ENCODE measurements at regions not wholly inside any gene's neighbourhood (a gene's known extent, or its start where the extent isn't known, plus 50 kb on each side); places are given as distances from the start of the nearest gene placed in this dataset.

DNA sequence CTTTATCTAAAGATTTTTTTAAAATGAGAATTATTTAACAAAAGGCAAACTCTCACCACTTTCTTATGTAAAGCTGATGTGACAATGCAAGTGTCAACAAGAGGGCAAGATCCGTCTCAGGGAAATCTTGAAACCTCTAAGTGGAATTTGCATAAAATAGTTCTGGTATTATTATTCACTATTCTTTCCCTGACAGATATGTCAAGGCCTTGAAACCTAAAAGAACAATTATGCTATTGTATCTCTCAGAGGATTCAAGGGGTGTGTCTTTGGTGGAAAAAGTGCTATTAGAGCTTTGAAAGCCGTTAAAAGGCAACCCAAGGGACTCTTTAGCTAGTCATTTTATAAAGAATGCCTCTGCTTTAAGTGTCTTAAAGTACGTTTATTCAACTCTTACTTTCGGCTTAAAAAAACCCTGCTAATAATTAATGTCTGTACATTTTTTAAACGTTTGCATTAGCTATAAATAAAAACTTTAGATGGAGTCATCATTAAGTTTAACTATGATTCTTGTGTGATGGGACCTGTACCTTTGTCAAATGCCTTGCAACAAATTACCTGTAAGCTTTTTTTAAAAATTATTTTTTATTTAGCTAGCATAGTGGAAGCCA lies 585.5 kb downstream of the VRK1 start:
- H3K4me3 Mint-ChIP-seq: no peak overlapping the region
- no peak for ATAC-seq
- POLR2A ChIA-PET: no interaction called here
- DNase-seq (ENCODE audit: low spot score): no peak
- H3K4me1 Mint-ChIP-seq: peaks cover 71% of the 10 kb centered on the region
- no peaks in the 10 kb centered on the region for H3K9me3 Mint-ChIP-seq
- H3K27me3 Mint-ChIP-seq (ENCODE audit: low read depth): peaks cover 34% of the 10 kb centered on the region
- H3K36me3 Mint-ChIP-seq: no peaks in the 10 kb centered on the region
- CTCF ChIA-PET: interaction anchor here (0.6 to 0.9 kb wide), 2 partner anchors 84 to 85 kb away, joined by 3 read pairs; no protein-coding TSS in a partner anchor
- no peak overlapping the region for H3K27ac Mint-ChIP-seq
- no peak for TF ChIP-seq ZNF423 (CRISPR knock-in tag; IDR thresholded peaks at IDR 0.05)
- TF ChIP-seq, protein P1, sequence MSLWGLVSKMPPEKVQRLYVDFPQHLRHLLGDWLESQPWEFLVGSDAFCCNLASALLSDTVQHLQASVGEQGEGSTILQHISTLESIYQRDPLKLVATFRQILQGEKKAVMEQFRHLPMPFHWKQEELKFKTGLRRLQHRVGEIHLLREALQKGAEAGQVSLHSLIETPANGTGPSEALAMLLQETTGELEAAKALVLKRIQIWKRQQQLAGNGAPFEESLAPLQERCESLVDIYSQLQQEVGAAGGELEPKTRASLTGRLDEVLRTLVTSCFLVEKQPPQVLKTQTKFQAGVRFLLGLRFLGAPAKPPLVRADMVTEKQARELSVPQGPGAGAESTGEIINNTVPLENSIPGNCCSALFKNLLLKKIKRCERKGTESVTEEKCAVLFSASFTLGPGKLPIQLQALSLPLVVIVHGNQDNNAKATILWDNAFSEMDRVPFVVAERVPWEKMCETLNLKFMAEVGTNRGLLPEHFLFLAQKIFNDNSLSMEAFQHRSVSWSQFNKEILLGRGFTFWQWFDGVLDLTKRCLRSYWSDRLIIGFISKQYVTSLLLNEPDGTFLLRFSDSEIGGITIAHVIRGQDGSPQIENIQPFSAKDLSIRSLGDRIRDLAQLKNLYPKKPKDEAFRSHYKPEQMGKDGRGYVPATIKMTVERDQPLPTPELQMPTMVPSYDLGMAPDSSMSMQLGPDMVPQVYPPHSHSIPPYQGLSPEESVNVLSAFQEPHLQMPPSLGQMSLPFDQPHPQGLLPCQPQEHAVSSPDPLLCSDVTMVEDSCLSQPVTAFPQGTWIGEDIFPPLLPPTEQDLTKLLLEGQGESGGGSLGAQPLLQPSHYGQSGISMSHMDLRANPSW (CRISPR knock-in tag; conservative IDR thresholded peaks at IDR 0.05; ENCODE audit: low read depth): no peak
- TF ChIP-seq, protein P2, sequence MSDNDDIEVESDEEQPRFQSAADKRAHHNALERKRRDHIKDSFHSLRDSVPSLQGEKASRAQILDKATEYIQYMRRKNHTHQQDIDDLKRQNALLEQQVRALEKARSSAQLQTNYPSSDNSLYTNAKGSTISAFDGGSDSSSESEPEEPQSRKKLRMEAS (CRISPR knock-in tag; IDR thresholded peaks at IDR 0.05): no peak
- TF ChIP-seq, protein P3, sequence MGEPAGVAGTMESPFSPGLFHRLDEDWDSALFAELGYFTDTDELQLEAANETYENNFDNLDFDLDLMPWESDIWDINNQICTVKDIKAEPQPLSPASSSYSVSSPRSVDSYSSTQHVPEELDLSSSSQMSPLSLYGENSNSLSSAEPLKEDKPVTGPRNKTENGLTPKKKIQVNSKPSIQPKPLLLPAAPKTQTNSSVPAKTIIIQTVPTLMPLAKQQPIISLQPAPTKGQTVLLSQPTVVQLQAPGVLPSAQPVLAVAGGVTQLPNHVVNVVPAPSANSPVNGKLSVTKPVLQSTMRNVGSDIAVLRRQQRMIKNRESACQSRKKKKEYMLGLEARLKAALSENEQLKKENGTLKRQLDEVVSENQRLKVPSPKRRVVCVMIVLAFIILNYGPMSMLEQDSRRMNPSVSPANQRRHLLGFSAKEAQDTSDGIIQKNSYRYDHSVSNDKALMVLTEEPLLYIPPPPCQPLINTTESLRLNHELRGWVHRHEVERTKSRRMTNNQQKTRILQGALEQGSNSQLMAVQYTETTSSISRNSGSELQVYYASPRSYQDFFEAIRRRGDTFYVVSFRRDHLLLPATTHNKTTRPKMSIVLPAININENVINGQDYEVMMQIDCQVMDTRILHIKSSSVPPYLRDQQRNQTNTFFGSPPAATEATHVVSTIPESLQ (CRISPR knock-in tag; IDR thresholded peaks at IDR 0.05): no peak
- TF ChIP-seq SOX15 (CRISPR knock-in tag; IDR thresholded peaks at IDR 0.05): no peak
- TF ChIP-seq, protein P4, sequence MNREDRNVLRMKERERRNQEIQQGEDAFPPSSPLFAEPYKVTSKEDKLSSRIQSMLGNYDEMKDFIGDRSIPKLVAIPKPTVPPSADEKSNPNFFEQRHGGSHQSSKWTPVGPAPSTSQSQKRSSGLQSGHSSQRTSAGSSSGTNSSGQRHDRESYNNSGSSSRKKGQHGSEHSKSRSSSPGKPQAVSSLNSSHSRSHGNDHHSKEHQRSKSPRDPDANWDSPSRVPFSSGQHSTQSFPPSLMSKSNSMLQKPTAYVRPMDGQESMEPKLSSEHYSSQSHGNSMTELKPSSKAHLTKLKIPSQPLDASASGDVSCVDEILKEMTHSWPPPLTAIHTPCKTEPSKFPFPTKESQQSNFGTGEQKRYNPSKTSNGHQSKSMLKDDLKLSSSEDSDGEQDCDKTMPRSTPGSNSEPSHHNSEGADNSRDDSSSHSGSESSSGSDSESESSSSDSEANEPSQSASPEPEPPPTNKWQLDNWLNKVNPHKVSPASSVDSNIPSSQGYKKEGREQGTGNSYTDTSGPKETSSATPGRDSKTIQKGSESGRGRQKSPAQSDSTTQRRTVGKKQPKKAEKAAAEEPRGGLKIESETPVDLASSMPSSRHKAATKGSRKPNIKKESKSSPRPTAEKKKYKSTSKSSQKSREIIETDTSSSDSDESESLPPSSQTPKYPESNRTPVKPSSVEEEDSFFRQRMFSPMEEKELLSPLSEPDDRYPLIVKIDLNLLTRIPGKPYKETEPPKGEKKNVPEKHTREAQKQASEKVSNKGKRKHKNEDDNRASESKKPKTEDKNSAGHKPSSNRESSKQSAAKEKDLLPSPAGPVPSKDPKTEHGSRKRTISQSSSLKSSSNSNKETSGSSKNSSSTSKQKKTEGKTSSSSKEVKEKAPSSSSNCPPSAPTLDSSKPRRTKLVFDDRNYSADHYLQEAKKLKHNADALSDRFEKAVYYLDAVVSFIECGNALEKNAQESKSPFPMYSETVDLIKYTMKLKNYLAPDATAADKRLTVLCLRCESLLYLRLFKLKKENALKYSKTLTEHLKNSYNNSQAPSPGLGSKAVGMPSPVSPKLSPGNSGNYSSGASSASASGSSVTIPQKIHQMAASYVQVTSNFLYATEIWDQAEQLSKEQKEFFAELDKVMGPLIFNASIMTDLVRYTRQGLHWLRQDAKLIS (CRISPR knock-in tag; IDR thresholded peaks at IDR 0.05; ENCODE audit: borderline replicate concordance): no peak
- TF ChIP-seq, protein P5, sequence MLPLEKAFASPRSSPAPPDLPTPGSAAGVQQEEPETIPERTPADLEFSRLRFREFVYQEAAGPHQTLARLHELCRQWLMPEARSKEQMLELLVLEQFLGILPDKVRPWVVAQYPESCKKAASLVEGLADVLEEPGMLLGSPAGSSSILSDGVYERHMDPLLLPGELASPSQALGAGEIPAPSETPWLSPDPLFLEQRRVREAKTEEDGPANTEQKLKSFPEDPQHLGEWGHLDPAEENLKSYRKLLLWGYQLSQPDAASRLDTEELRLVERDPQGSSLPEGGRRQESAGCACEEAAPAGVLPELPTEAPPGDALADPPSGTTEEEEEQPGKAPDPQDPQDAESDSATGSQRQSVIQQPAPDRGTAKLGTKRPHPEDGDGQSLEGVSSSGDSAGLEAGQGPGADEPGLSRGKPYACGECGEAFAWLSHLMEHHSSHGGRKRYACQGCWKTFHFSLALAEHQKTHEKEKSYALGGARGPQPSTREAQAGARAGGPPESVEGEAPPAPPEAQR (CRISPR knock-in tag; IDR thresholded peaks at IDR 0.05): no peak

DNA sequence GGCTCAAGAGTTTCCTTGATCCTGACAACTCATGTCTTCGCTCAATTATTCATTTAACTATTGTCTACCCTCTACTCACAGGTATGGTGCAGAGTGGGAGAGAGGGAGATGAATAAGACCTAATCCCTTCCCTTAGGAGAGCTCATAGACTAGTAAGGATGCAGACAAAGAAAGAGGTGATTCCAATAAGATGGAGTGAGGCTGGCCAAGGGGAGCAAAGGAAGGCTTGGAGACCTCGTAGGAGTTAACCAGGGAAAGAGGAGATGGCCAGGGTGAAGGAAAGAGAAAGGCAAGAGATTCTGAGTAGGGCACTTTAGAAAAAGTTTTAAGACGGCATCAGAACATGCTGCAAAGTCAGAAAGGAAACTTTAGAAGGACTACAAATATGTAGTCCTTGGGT lies 588.5 kb downstream of the VRK1 start:
- Mint-ChIP-seq H3K36me3 (no peaks in the 10 kb centered on the region), H3K27ac (no peak overlapping the region), H3K9me3 (no peaks in the 10 kb centered on the region), H3K27me3 (ENCODE audit: low read depth) (peaks cover 26% of the 10 kb centered on the region), H3K4me1 (peaks cover 53% of the 10 kb centered on the region), H3K4me3 (no peak overlapping the region)
- ChIA-PET POLR2A (no interaction called here), CTCF (no interaction called here)
- DNase-seq (ENCODE audit: low spot score): no peak
- no peak for ATAC-seq
- TF ChIP-seq, protein P6, sequence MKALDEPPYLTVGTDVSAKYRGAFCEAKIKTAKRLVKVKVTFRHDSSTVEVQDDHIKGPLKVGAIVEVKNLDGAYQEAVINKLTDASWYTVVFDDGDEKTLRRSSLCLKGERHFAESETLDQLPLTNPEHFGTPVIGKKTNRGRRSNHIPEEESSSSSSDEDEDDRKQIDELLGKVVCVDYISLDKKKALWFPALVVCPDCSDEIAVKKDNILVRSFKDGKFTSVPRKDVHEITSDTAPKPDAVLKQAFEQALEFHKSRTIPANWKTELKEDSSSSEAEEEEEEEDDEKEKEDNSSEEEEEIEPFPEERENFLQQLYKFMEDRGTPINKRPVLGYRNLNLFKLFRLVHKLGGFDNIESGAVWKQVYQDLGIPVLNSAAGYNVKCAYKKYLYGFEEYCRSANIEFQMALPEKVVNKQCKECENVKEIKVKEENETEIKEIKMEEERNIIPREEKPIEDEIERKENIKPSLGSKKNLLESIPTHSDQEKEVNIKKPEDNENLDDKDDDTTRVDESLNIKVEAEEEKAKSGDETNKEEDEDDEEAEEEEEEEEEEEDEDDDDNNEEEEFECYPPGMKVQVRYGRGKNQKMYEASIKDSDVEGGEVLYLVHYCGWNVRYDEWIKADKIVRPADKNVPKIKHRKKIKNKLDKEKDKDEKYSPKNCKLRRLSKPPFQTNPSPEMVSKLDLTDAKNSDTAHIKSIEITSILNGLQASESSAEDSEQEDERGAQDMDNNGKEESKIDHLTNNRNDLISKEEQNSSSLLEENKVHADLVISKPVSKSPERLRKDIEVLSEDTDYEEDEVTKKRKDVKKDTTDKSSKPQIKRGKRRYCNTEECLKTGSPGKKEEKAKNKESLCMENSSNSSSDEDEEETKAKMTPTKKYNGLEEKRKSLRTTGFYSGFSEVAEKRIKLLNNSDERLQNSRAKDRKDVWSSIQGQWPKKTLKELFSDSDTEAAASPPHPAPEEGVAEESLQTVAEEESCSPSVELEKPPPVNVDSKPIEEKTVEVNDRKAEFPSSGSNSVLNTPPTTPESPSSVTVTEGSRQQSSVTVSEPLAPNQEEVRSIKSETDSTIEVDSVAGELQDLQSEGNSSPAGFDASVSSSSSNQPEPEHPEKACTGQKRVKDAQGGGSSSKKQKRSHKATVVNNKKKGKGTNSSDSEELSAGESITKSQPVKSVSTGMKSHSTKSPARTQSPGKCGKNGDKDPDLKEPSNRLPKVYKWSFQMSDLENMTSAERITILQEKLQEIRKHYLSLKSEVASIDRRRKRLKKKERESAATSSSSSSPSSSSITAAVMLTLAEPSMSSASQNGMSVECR (CRISPR knock-in tag; IDR thresholded peaks at IDR 0.05; ENCODE audit: borderline replicate concordance): no peak
- no peak for TF ChIP-seq SMAD4 (CRISPR knock-in tag; IDR thresholded peaks at IDR 0.05)
- TF ChIP-seq ATF1 (CRISPR knock-in tag; IDR thresholded peaks at IDR 0.05): no peak
- TF ChIP-seq, protein P7, sequence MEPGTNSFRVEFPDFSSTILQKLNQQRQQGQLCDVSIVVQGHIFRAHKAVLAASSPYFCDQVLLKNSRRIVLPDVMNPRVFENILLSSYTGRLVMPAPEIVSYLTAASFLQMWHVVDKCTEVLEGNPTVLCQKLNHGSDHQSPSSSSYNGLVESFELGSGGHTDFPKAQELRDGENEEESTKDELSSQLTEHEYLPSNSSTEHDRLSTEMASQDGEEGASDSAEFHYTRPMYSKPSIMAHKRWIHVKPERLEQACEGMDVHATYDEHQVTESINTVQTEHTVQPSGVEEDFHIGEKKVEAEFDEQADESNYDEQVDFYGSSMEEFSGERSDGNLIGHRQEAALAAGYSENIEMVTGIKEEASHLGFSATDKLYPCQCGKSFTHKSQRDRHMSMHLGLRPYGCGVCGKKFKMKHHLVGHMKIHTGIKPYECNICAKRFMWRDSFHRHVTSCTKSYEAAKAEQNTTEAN (CRISPR knock-in tag; IDR thresholded peaks at IDR 0.05): no peak
- TF ChIP-seq ESRRA (CRISPR knock-in tag; IDR thresholded peaks at IDR 0.05; ENCODE audit: borderline replicate concordance): no peak
- TF ChIP-seq JAZF1 (CRISPR knock-in tag; IDR thresholded peaks at IDR 0.05): no peak
- TF ChIP-seq, protein P8, sequence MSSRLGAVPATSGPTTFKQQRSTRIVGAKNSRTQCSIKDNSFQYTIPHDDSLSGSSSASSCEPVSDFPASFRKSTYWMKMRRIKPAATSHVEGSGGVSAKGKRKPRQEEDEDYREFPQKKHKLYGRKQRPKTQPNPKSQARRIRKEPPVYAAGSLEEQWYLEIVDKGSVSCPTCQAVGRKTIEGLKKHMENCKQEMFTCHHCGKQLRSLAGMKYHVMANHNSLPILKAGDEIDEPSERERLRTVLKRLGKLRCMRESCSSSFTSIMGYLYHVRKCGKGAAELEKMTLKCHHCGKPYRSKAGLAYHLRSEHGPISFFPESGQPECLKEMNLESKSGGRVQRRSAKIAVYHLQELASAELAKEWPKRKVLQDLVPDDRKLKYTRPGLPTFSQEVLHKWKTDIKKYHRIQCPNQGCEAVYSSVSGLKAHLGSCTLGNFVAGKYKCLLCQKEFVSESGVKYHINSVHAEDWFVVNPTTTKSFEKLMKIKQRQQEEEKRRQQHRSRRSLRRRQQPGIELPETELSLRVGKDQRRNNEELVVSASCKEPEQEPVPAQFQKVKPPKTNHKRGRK (CRISPR knock-in tag; IDR thresholded peaks at IDR 0.05; ENCODE audit: borderline replicate concordance): no peak
- TF ChIP-seq NFE2L1 (CRISPR knock-in tag; IDR thresholded peaks at IDR 0.05): no peak

Data from WTC11 (cell line).